HG02588 (cell line): ENCODE measurements at regions not wholly inside any gene's neighbourhood (a gene's known extent, or its start where the extent isn't known, plus 50 kb on each side); places are given as distances from the start of the nearest gene placed in this dataset.
"Not testable (repeated sequence)": the region's sequence is repeated elsewhere in the genome, so short reads cannot be mapped to it uniquely, and the experiment has no call there.

ENCODE experiments used
- ATAC-seq: cut with Tn5 transposase; IDR thresholded peaks from one replicate; pipeline ENCODE4 v1.9.1; 2021; ENCODE audit warnings: mild to moderate bottlenecking, moderate library complexity; ENCODE audit not compliant: unreplicated experiment

GRCh38 chr1:55456971-55457370, 241.8 kb upstream of the USP24 start:
- no peak for ATAC-seq

- ATAC-seq: no peak
These were observed 233.1 kb upstream of the USP24 start for GRCh38 chr1:55448261-55448660.

GRCh38 chr1:55447488-55447887, 232.3 kb upstream of the USP24 start:
- ATAC-seq: no peak

GRCh38 chr1:55446351-55446750, 231.2 kb upstream of the USP24 start:
- ATAC-seq: no peak

- peak; percentile 82 for ATAC-seq
These were observed 230.3 kb upstream of the USP24 start for GRCh38 chr1:55445416-55445815.

GRCh38 chr1:55444667-55445066, 229.5 kb upstream of the USP24 start:
- ATAC-seq: no peak

GRCh38 chr1:55443175-55443915, 228.2 kb upstream of the USP24 start:
- ATAC-seq: no peak

GRCh38 chr1:55441489-55441888, 226.3 kb upstream of the USP24 start:
- no peak for ATAC-seq

- ATAC-seq: no peak
These were observed 222.5 kb upstream of the USP24 start for GRCh38 chr1:55437692-55438091.

- not testable (repeated sequence) for ATAC-seq
These were observed 215.6 kb upstream of the USP24 start for GRCh38 chr1:55430720-55431119.

GRCh38 chr1:55430206-55430605, 215.0 kb upstream of the USP24 start:
- ATAC-seq: not testable (repeated sequence)

GRCh38 chr1:55428944-55429931, 214.1 kb upstream of the USP24 start:
- no peak for ATAC-seq

- ATAC-seq: no peak
These were observed 213.1 kb upstream of the USP24 start for GRCh38 chr1:55428231-55428630.

GRCh38 chr1:55427606-55428005, 212.4 kb upstream of the USP24 start:
- ATAC-seq: no peak

GRCh38 chr1:55426619-55427018, 211.5 kb upstream of the USP24 start:
- ATAC-seq: no peak

GRCh38 chr1:55426156-55426555, 211.0 kb upstream of the USP24 start:
- no peak for ATAC-seq

- no peak for ATAC-seq
These were observed 210.3 kb upstream of the USP24 start for GRCh38 chr1:55425310-55425930.

GRCh38 chr1:55423376-55423775, 208.2 kb upstream of the USP24 start:
- no peak for ATAC-seq

GRCh38 chr1:55420929-55421716, 206.0 kb upstream of the USP24 start:
- ATAC-seq: no peak

GRCh38 chr1:55420026-55420425, 204.9 kb upstream of the USP24 start:
- ATAC-seq: no peak
